GM21529 (cell line): ENCODE measurements at regions not wholly inside any gene's neighbourhood (a gene's known extent, or its start where the extent isn't known, plus 50 kb on each side); places are given as distances from the start of the nearest gene placed in this dataset.
"Not testable (repeated sequence)": the region's sequence is repeated elsewhere in the genome, so short reads cannot be mapped to it uniquely, and the experiment has no call there.

ENCODE experiments used
- ATAC-seq: cut with Tn5 transposase; IDR thresholded peaks from one replicate; pipeline ENCODE4 v1.9.1; 2021; ENCODE audit not compliant: unreplicated experiment

DNA sequence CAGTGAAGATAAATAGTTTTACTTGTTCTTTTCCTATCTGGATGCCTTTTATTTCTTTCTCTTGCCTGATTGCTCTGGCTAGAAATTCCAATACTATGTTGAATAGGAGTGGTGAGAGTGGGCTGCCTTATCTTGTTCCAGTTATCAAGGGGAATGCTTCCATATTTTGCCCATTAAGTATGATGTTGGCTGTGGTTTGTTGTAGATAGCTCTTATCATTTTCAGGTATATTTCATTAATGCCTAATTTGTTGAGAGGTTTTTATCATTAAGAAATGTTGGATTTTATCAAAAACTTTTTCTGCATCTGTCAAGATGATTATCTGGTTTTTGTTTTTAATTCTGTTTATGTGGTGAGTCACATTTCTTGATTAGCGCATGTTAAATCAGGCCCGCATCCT lies 655.8 kb downstream of the NUP35 start:
- no peak for ATAC-seq

GRCh38 chr2:183782436-183782835 lies 658.2 kb downstream of the NUP35 start:
- ATAC-seq: no peak

GRCh38 chr2:183788796-183789195 lies 664.6 kb downstream of the NUP35 start:
- ATAC-seq: not testable (repeated sequence)

DNA sequence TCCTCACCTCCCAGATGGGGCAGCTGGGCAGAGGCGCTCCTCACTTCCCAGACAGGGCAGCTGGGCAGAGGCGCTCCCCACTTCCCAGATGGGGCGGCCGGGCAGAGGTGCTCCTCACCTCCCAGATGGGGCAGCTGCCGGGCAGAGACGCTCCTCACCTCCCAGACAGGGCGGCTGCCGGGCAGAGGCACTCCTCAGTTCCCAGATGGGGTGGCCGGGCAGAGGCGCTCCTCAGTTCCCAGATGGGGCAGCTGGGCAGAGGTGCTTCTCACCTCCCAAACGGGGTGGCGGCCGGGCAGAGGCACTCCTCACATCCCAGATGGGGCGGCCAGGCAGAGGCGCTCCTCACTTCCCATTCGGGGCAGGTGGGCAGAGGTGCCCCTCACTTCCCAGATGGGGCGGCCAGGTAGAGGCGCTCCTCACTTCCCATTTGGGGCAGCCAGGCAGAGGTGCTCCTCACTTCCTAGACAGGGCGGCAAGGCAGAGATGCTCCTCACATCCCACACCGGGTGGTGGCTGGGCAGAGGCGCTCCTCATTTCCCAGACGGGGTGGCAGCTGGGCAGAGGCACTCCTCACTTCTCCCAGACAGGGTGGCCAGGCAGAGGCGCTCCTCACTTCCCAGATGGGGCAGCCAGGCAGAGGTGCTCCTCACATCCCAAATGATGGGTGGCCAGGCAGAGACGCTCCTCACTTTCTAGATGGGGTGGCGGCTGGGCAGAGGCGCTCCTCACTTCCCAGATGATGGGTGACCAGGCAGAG lies 668.1 kb downstream of the NUP35 start:
- ATAC-seq: not testable (repeated sequence)

GRCh38 chr2:183798535-183798934 lies 674.3 kb downstream of the NUP35 start:
- no peak for ATAC-seq

- ATAC-seq: no peak
Observed at GRCh38 chr2:183799761-183800160, 675.5 kb downstream of the NUP35 start.

- no peak for ATAC-seq
Observed at GRCh38 chr2:183803596-183803995, 679.4 kb downstream of the NUP35 start.

GRCh38 chr2:183807870-183808269 lies 683.6 kb downstream of the NUP35 start:
- no peak for ATAC-seq

DNA sequence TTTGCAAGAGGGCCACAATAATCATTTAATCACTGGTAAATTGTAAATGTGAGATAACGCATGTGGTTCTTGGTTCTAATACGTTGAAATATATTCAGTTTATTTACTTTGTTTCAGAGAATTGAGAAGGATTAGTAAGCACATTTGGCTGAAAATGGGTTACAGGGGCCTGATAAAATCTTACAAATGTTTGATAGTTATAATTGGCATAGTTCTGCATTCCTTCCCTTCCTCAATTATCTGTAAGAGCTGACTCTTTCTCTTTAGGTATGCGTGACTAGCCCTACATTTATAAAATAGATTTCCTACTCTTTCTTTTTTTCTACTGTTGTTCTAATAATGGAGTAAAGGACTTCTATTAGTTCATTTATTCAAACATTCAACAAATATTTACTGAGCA lies 685.2 kb downstream of the NUP35 start:
- ATAC-seq: no peak

GRCh38 chr2:183811281-183811680 lies 687.0 kb downstream of the NUP35 start:
- ATAC-seq: no peak

DNA sequence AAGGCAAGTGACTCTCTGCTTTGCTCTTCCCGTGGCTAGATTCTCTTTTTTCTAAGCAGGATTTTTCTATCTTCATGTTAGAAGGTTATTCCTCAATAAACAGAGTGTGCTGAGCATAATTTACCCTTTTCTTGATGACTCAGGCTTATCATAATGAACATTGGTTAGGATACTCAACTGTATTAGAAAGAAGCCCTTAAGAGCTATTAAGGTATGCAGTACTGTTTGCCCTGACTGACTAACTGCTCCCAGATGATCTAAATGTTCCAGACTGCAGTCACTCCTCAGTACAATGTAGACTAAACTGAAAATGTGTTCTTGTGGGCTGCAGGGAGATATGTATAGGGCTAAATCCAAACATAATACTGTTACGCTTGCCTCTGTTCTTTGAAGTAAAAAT lies 687.8 kb downstream of the NUP35 start:
- no peak for ATAC-seq

GRCh38 chr2:183825710-183826109 lies 701.5 kb downstream of the NUP35 start:
- ATAC-seq: no peak

GRCh38 chr2:183829931-183830330 lies 705.7 kb downstream of the NUP35 start:
- no peak for ATAC-seq

DNA sequence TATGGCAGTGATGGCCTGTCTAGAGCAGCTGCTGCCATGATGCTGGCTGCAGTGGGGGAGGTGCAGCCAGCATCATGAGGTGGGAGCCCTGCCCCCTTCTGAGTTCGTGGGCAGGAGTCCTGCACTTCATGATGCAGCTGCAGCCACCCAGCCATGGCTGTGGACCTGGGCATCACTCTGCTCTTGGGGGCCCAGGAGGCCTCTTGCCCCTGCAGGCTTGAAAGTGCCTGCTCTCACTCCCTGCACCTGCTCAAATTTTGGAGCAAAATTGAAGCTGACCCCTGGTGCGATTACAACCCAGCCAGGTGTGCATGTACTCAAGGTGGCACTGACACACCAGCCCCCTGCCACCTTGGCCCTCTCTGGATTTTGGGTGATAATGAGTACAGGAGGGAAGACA lies 712.9 kb downstream of the NUP35 start:
- no peak for ATAC-seq

- ATAC-seq: no peak
Observed at GRCh38 chr2:183838295-183838694, 714.1 kb downstream of the NUP35 start.

DNA sequence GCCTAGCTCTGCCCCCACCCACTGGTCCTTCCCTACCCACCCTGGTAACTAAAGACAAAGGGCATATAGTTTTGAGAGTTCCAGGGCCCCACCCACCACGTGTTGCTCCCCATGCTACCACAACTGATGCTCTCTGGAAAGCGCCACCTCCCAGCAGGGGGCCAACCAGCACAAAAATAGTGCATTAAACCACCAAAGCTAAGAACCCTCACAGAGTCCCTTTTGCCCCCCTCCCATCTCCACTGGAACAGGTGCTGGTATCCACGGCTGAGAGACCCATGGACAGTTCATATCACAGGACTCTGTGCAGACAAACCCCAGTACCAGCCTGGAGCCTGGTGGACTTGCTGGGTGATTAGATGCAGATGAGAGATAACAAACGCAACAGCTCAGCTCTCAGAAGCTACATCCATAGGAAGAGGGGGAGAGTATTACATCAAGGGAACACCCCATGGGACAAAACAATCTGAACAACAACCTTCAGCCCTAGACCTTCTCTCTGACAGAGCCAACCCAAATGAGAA lies 715.9 kb downstream of the NUP35 start:
- no peak for ATAC-seq

DNA sequence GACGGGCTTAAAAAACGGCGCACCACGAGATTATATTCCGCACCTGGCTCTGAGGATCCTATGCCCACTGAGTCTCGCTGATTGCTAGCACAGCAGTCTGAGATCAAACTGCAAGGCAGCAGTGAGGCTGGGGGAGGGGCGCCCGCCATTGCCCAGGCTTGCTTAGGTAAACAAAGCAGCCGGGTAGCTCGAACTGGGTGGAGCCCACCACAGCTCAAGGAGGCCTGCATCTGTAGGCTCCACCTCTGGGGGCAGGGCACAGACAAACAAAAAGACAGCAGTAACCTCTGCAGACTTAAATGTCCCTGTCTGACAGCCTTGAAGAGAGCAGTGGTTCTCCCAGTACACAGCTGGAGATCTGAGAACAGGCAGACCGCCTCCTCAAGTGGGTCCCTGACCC lies 725.6 kb downstream of the NUP35 start:
- ATAC-seq: not testable (repeated sequence)

GRCh38 chr2:183859129-183859528 lies 734.9 kb downstream of the NUP35 start:
- ATAC-seq: no peak

- ATAC-seq: no peak
Observed at GRCh38 chr2:183866666-183867065, 731.7 kb upstream of the ZNF804A start.

GRCh38 chr2:183867206-183867605 lies 731.1 kb upstream of the ZNF804A start:
- no peak for ATAC-seq

DNA sequence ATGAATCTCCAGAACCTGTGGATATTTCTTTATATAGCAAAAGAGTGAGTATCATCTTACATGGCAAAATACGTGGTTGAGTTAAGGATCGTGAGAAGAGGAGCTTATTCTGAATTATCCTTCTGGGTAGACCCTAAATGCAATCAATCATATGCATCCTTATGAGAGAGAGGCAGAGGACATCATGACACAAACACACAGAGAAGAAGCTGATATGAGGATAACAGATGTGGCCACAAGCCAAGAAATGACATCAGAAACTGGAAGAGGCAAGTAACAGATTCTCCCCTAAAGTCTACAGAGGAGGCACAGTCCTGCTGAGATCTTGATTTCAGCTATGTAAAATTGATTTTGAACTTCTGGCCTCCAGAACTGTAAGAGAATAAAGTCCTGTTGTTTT lies 730.2 kb upstream of the ZNF804A start:
- no peak for ATAC-seq

DNA sequence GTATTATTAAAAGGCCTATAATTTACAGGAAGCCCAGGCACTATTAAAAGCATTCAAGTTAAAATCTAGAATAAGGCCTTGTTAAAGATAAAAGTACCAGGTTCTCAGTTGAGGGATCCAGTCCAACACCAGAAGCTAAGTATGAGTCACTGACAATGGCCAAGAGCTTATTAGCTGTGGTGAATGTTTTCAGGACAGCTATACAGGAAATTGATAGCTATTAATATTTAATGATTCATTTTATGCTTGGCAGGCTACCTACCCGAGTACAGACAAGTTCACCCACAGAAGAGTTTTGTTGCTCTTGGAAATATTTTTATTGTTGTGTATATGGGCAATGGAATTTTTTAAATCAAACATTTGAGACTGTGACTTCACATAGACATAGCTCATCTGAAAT lies 729.6 kb upstream of the ZNF804A start:
- no peak for ATAC-seq

- no peak for ATAC-seq
Observed at GRCh38 chr2:183872131-183872530, 726.2 kb upstream of the ZNF804A start.
